ENCODE measurements at regions not wholly inside any gene's neighbourhood (a gene's known extent, or its start where the extent isn't known, plus 50 kb on each side); places are given as distances from the start of the nearest gene placed in this dataset.

- TF ChIP-seq CTCF (IDR thresholded peaks at IDR 0.05): peak in 1 of 3 donors; percentile 32
- no peak for TF ChIP-seq POLR2A (IDR thresholded peaks at IDR 0.05)
Observed at GRCh38 chr1:87953732-87954344, 625.2 kb downstream of the LMO4 start.

All from lower leg skin (tissue), 3 donors.